ENCODE measurements at regions not wholly inside any gene's neighbourhood (a gene's known extent, or its start where the extent isn't known, plus 50 kb on each side); places are given as distances from the start of the nearest gene placed in this dataset.

GRCh38 chr5:116914869-116915504 is 340.4 kb upstream of the SEMA6A start:
- H3K4me3 ChIP-seq (ENCODE audit: low read depth, low read length), result no peak overlapping the region
- no peaks in the 10 kb centered on the region for H3K27me3 ChIP-seq (ENCODE audit: control insufficient read depth, insufficient read depth, low read length)
- H3K36me3 ChIP-seq (ENCODE audit: control insufficient read depth, insufficient read depth, low read length), result no peaks in the 10 kb centered on the region
- TF ChIP-seq, protein P1, sequence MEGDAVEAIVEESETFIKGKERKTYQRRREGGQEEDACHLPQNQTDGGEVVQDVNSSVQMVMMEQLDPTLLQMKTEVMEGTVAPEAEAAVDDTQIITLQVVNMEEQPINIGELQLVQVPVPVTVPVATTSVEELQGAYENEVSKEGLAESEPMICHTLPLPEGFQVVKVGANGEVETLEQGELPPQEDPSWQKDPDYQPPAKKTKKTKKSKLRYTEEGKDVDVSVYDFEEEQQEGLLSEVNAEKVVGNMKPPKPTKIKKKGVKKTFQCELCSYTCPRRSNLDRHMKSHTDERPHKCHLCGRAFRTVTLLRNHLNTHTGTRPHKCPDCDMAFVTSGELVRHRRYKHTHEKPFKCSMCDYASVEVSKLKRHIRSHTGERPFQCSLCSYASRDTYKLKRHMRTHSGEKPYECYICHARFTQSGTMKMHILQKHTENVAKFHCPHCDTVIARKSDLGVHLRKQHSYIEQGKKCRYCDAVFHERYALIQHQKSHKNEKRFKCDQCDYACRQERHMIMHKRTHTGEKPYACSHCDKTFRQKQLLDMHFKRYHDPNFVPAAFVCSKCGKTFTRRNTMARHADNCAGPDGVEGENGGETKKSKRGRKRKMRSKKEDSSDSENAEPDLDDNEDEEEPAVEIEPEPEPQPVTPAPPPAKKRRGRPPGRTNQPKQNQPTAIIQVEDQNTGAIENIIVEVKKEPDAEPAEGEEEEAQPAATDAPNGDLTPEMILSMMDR (IDR thresholded peaks at IDR 0.05; ENCODE audit: insufficient read depth, low read length, poor library complexity, severe bottlenecking), result no peak
- DNase-seq (ENCODE audit: low read depth), result no peak

GRCh38 chr5:116912221-116912620 is 337.6 kb upstream of the SEMA6A start:
- no peak for DNase-seq (ENCODE audit: low read depth)
- H3K27me3 ChIP-seq (ENCODE audit: control insufficient read depth, insufficient read depth, low read length), result no peaks in the 10 kb centered on the region
- H3K36me3 ChIP-seq (ENCODE audit: control insufficient read depth, insufficient read depth, low read length), result no peaks in the 10 kb centered on the region
- TF ChIP-seq, protein P1 (IDR thresholded peaks at IDR 0.05; ENCODE audit: insufficient read depth, low read length, poor library complexity, severe bottlenecking), result no peak
- H3K4me3 ChIP-seq (ENCODE audit: low read depth, low read length), result no peak overlapping the region

DNA sequence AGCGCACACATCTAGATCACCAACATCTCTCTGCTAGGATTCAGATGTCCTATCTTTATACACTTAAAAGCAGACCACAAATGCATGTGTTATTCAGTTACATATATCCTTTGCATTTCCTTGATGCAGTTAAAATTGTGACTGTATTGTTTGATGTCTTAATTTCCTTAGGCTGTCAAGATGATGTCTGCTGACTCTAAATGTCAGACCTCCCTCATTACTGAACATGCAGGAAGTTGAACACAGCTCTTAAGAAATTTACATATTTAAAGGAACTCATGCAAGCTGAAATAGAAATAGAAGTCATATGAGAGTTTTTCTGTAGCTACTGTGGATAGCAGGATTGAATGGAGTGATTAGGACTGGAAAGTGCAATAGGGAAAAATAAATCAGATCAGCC is 336.5 kb upstream of the SEMA6A start:
- TF ChIP-seq, protein P1 (IDR thresholded peaks at IDR 0.05; ENCODE audit: insufficient read depth, low read length, poor library complexity, severe bottlenecking), result no peak

DNA sequence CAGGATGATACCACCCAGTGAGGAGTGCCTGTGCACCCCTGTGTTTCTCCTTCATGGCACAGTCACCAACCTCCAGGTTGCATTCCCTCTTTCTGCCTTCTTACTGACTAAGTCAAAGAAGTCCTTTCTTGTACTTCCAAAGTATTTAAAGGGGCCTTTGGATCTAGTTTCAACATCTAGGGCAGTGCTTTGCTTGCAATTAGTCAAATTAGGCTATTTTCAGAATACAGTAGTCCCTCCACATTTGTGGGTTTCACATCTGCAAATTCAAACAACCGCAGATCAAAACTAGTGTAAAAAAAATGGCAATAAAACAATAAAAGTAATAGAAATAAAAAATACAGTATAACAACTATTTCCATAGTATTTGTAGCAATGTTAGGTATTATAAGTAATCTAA is 333.9 kb upstream of the SEMA6A start:
- H3K27me3 ChIP-seq (ENCODE audit: control insufficient read depth, insufficient read depth, low read length), result no peaks in the 10 kb centered on the region
- DNase-seq (ENCODE audit: low read depth), result no peak
- H3K36me3 ChIP-seq (ENCODE audit: control insufficient read depth, insufficient read depth, low read length), result no peaks in the 10 kb centered on the region
- H3K4me3 ChIP-seq (ENCODE audit: low read depth, low read length), result no peak overlapping the region
- TF ChIP-seq, protein P1 (IDR thresholded peaks at IDR 0.05; ENCODE audit: insufficient read depth, low read length, poor library complexity, severe bottlenecking), result no peak

More for the DNA sequence above, 336.5 kb upstream of the SEMA6A start:
- Histone ChIP-seq H3K36me3 (ENCODE audit: control insufficient read depth, insufficient read depth, low read length) (no peaks in the 10 kb centered on the region), H3K27me3 (ENCODE audit: control insufficient read depth, insufficient read depth, low read length) (no peaks in the 10 kb centered on the region), H3K4me3 (ENCODE audit: low read depth, low read length) (no peak overlapping the region)
- no peak for DNase-seq (ENCODE audit: low read depth)

- DNase-seq (ENCODE audit: low read depth), result no peak
- Histone ChIP-seq H3K36me3 (ENCODE audit: control insufficient read depth, insufficient read depth, low read length) (no peaks in the 10 kb centered on the region), H3K4me3 (ENCODE audit: low read depth, low read length) (no peak overlapping the region), H3K27me3 (ENCODE audit: control insufficient read depth, insufficient read depth, low read length) (no peaks in the 10 kb centered on the region)
- TF ChIP-seq, protein P1 (IDR thresholded peaks at IDR 0.05; ENCODE audit: insufficient read depth, low read length, poor library complexity, severe bottlenecking), result no peak
Observed at GRCh38 chr5:116905885-116906284, 331.3 kb upstream of the SEMA6A start.

DNA sequence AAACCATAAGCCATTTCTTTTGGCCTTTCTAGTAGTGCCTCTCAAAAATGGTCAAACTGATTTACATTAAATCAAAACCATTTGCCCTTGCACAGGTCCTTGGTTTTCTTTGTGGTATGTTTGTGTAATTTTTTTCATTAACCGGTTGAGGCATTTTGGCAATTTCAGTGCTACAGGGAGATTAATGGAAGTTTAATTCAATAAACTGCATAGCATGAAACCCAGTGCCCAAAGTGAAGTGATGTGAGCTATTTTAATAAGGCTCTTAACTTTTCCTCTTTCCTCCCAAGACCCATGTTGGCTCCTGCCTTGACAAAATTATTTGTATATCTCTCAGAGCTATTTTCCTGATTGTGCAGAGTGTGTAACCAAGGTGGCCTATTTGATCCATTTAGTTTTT is 326.2 kb upstream of the SEMA6A start:
- Histone ChIP-seq H3K4me3 (ENCODE audit: low read depth, low read length) (no peak overlapping the region), H3K27me3 (ENCODE audit: control insufficient read depth, insufficient read depth, low read length) (no peaks in the 10 kb centered on the region), H3K36me3 (ENCODE audit: control insufficient read depth, insufficient read depth, low read length) (no peaks in the 10 kb centered on the region)
- TF ChIP-seq, protein P1 (IDR thresholded peaks at IDR 0.05; ENCODE audit: insufficient read depth, low read length, poor library complexity, severe bottlenecking), result no peak
- DNase-seq (ENCODE audit: low read depth), result no peak

All from kidney epithelial cell (primary cell).